Bone marrow (tissue), 2 donors: ENCODE measurements at regions not wholly inside any gene's neighbourhood (a gene's known extent, or its start where the extent isn't known, plus 50 kb on each side); places are given as distances from the start of the nearest gene placed in this dataset.
A peak's percentile ranks its signal among the peaks of the same experiment; 100 is the strongest.
"Not testable (repeated sequence)": the region's sequence is repeated elsewhere in the genome, so short reads cannot be mapped to it uniquely, and the experiment has no call there.

Experiments
- DNase-seq, 2 donors: peaks; one replicate each; lab custom pipeline; 2025; lab: John Stamatoyannopoulos, UW

DNA sequence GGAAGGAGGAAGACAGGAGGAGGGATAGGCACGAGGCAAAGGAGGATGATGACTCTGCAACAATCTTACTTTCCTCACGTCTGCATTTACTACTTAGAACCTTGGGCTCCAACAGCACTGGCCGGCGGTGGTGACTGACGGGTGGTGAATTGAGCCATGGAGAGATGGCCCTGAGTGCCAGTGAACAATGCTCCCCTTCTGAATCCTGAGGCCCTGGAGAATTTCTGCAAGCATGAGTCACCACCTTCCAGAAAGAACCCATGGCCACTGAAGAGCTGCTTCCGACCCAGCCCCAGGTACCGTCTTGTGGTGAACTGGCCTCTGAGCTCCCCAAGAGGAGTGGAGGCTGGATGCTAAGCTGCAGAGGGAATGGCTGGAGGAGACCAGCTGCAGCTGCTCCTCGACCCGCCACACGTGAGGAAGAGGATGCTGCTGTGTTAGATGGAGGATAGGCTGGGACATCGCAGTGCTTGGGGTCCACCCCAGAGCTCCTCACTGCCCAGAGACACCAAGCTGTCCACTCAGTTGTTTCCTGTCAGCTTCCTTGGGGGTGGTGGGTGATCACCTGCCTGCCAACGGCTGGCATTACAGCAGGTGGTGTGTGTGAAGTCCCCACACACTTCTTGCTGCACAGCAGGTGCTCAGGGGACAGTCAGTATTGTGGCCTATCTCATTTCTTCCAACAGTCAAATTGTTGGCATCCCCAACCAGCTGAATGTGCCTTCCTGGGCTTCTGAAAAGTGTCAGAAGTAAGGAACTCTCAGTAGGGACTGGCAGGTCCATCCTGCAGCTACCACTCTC is 186.5 kb upstream of the ID2 start:
- DNase-seq, result no peak

DNA sequence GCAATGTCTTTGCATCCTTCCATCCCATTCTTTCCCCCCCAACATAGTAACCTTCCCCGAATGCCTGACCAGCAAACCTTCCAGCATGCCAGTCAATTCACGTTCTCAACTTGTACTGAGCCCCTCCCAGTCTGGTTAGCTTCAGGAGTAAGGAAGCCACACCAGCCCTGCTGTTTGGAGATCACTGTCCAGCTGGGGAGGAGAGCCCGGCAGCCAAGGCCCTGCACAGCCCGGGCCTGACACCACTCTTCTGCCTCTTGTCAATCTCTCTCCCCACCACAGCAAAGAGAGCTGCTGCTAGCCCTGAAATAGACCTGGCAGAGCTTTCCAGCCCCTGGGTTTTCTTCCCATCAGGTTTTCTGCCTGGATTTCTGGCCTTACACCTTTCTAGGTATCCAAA is 185.8 kb upstream of the ID2 start:
- no peak for DNase-seq

DNA sequence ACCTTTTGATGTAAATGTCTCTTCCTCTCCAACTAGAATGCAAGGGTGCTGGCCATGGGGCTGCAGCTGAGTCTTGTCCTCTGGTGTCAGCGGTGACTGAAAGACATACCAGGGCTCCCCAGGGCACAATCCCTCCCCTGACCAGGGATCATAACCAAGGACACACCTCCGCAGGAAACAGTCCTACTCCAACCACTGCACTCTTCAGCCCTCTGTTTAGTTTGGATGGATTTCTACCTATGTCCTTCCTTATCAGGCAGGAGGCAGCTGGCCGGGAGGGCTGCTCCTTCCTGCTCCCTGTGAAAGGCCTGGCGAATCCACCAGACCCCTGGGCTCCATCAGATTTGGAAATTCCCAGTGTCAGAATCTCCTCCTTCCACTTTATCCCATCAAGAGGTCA is 185.2 kb upstream of the ID2 start:
- no peak for DNase-seq

DNA sequence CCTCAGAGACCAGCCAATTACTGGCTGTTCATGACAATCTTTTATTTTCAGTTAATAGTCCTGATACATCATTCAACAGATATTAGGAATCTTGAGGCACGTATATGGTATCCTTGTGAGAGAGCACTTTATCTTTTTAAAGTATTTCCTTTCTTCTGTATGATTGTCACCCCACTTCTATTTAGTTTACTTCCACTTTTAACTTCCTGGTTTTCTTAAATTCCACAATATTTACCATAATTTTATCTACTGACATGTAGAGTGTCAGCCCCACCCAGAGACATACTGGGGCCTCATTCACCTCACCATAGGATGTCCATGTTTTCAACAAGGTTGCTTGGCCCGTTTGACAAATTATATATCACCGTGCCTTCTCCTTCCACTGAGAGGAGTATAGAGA is 182.9 kb upstream of the ID2 start:
- peak in 1 of 2 donors; percentile 38 for DNase-seq

DNA sequence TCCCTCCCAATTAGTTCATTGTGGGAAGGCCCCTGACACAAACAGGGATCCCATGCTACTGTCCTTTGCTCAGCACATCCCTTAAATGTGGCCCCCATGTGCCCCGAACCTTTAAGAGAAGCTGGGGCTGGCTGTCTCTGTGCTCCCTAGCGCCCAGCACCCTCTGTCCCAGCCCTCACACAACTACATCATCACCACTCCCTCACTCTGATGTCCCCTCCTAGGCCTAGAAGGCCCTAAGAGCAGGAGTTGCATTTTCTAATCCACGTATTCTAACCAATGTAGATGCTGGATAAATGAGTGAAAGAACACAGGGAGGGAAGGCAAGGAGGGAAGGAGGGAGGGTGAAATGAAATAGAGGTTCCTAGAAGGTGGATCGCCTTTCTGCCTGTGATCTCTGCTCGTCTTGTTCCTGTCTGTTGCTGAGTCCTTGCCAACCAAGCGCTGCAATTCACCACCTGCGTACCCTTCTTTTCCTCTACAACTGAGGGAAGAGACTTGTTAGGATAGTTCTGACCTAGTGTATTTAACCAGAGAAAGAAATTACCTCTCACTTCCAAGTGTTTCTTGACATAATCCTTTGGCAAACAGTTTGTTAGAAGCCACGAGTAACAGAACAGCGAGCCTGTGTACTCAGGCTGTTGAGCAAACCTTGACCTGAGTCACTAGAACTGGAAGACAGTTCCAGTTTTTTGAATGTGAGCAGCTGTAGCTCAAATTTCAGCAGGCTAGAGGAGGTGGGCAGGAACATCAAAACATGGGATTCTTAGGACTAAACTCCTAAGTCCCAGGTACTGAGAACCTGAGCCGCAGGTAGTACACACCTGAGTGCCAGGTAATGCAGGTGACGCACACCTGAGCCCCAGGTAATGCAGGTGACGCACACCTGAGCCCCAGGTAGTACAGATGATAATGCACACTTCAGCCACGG is 181.5 kb upstream of the ID2 start:
- DNase-seq, result no peak

DNA sequence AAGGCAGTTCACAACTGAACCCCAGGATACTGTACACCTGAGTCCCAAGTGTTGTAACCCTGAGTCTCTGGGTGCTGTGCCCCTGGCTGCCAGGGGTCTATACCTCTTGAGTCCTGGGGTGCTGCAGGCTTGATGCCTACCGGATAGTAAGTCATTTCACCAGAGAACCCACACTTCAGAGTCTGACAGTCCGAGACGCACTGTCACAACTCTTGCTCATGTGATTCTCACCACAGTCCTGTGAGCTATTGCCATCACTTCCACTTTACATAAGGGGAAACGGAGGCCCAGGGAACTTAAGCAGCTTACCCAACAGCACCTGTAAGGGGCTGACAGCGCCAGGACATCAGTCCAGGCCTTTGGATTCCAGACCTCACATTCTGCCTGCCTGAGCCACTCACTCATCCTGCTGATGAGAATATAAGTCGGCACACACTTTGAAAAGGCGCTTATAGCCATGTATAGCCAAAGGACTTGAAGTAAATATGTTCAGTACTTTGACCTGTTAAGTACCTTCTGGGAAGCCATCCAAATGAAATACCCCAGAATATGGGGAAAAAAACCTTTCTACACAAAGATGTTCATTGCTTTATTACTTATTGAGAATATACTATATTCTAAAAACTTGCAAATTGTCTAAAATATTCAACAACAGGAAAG is 180.7 kb upstream of the ID2 start:
- no peak for DNase-seq

DNA sequence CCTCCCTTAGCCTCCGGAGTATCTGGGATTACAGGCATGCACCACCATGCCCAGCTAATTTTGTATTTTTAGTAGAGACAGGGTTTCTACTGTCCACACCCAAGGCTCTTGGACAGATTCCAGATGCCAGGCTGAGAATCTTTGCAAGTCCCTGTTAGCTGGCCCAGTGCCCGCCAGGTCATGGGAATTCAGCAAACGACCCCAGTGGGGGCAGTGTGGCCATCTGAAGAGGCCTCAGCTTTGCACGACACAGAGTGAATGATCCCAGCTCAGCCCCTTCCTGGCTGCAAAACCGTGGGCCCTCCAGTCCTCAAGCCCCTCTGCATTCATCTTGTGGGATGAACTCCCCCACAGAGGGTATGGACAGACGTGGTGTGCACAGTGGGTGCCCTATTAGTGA is 179.5 kb upstream of the ID2 start:
- no peak for DNase-seq

DNA sequence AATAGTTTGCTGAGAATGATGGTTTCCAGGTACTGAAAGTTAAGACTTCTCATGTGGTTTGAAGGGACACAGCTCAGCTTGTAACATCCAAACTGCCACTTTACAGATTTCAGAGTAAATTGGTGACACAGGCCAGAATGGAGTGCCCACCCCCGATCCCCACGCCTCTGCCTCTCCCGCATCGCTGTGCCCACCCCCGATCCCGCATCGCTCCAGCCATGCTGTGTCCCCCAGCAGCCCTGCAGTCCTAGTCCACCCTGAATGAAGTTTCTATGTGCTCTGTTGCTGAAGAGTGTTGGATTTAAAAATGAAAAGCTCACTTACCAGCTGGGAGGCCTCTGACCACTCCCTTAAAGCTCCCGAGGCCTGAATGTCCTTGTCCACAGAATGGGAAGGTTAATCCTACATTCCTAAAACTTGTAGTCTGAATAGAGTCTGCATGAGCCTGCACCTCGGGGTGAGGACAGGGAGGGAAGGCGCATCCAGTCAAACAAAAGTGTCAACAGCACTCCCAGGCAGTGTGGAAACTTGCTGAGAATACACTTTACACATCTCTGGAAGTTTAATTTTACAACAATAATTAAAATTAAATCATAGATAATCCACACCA is 176.4 kb upstream of the ID2 start:
- no peak for DNase-seq

DNA sequence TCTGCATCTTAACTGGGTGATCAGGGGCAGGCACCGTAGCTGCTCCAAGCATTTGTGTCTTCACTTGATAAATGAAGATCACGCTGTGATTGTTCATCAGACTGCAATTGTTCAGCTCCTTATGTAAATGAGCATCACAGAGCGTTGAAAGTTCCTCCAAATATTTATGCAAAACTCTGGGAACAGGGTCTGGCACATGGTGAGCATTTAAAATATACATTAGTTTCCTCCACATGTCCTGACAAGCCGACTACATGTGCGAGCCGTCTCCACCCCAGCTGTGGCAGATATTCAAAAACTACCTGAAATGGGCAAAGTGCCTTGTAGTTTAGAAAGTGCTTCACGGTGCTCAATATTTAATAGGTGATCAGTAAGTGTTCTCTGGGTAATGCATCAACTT is 175.1 kb upstream of the ID2 start:
- DNase-seq, result no peak

DNA sequence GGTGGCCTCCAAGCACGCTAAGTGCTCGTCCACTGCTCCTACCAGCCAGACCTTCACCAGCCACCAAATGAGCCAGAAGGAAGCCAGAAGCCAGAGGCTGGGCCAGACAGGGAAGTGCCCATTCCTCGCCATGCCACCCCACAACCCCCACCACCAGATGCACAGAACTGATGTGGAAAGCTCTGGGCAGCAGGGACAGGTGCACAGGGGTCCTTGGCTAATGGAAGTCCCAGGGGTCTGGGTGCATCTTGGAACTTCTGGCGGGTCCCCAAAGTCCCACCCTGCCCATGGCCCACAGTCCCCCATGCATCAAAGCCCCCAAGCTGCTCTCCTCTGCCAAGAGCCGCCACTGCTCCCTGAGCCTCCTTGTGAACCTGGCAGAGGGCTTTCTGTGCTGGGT is 173.1 kb upstream of the ID2 start:
- DNase-seq, result no peak

DNA sequence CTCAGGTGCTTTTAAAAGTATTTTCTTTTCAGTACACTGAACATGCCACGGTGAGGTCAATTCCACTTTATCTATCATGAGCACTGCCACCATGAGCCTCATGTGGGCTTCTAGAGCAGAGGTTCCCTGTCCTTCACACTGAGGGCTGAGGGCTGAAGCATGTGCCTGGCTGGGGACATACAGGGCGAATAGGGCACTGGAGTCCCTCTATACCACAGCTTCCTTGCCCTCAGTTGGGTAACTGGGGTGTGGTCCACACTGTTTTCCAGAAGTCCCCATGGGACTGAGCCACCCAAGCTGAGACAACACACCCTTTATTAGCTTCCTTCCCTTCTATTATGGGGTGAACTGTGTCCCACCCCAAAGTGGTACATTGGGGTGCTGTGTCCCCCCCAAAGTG is 172.2 kb upstream of the ID2 start:
- no peak for DNase-seq

DNA sequence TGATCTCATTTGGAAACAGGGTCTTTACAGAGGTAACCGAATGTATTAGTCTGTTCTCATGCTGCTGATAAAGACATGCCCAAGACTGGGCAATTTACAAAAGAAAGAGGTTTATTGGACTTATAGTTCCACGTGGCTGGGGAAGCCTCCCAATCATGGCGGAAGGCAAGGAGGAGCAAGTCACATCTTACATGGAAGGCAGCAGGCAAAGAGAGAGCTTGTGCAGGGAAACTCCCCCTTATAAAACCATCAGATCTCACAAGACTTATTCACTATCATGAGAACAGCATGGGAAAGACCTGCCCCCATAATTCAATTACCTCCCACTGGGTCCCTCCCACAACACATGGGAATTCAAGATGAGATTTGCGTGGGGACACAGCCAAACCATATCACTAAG is 171.8 kb upstream of the ID2 start:
- DNase-seq, result not testable (repeated sequence)

DNA sequence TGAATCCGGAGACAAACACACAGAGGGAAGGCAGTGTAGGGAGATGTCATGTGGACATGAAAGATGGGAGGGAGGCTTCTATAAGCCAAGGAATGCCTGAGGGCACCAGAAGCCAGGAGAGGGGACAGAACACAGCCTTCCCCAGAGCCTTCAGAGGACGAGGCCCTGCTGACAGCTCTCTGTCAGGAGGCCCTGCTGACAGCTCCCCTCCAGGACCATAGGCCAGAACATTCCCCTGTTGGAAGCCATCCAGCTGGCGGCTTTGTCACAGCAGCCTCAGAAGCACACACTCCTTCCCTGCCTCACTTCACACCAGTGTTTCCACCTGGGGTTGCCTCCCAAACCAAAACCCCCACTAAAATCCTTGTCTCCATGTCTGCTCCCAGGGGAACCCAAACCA is 171.3 kb upstream of the ID2 start:
- DNase-seq, result no peak

DNA sequence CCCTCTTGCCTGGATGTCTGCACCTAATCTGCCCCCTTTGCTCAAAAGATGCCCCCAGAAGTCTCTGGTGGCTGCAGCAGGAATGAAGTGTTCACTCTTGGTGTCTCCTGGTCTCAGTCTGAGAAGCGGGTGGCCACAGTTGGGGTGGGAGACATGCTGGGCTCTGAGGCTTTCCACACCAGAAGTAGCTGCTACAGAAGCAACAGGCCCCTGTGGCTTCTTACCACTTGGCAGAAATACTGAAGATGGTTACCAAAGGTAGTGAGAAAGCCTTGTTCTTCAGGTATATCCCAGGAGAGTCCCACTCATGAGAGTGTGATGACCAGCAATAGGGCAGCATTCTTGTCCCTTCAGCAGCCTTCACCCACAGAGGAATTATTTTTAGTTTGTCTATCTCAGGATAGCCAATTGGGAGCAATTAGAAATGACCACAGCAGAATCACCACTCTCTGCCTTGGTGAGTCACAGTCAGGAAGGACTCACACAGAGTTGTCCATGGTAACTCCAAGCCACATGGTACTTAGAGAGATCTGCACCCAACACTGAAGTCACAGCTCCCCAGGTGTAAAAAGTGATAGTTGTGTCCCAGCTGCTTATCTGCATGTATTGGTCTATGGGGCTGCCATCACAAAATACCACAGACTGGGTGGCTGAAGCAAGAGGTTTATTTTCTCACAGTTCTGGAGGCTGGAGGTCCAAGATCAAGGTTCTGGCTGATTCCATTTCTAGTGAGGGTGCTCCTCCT is 169.8 kb upstream of the ID2 start:
- DNase-seq, result no peak

DNA sequence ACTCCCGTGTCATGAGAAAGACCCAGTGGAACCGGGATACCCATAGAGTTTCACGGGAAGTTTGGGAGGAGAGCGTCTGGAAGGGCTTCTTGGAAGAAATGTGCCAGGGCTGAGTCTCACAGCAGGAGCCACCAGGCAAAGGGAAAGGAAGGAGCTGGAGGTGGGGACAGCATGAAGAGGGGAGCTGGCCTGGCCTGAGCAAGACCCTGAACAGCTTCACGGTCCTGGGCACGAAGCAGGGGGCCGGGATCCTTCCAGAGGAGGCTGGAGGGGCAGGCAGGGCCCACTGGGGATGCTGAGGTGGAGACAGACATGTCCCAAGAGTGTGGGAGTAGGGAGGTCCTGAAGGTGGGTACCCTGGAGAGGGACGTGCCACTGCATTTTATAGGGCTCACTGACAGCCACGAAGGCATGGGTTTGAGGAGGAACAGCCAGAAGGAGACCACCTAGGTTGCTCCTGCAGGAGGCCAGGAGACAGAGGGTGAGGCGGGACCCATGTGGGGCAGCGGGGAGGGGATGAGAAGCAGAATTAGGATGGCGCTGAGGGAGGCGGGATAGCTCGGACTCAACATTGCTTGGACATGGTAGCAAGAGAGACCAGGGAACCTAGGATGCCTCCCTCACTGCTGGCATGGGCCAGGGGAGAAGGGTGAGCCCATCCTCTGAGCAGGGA is 168.1 kb upstream of the ID2 start:
- DNase-seq, result no peak

DNA sequence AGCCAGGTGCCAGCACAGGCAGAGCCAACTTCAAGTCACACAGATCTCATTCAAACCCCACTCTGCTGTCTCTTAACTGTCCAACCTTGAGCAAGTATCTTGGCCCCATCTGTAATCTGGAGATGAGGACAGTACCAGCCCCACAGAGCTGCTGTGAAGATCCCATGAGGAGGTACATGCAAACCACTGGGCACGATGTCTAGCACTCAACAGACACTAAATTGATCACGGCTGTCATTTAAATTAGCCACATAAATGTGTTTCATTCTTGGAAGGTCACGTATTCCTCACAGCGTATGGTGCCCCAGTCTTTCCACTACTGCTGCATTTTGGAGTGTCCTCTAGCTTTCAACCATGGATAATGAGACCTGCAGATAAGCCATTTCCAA is 167.6 kb upstream of the ID2 start:
- DNase-seq, result no peak

DNA sequence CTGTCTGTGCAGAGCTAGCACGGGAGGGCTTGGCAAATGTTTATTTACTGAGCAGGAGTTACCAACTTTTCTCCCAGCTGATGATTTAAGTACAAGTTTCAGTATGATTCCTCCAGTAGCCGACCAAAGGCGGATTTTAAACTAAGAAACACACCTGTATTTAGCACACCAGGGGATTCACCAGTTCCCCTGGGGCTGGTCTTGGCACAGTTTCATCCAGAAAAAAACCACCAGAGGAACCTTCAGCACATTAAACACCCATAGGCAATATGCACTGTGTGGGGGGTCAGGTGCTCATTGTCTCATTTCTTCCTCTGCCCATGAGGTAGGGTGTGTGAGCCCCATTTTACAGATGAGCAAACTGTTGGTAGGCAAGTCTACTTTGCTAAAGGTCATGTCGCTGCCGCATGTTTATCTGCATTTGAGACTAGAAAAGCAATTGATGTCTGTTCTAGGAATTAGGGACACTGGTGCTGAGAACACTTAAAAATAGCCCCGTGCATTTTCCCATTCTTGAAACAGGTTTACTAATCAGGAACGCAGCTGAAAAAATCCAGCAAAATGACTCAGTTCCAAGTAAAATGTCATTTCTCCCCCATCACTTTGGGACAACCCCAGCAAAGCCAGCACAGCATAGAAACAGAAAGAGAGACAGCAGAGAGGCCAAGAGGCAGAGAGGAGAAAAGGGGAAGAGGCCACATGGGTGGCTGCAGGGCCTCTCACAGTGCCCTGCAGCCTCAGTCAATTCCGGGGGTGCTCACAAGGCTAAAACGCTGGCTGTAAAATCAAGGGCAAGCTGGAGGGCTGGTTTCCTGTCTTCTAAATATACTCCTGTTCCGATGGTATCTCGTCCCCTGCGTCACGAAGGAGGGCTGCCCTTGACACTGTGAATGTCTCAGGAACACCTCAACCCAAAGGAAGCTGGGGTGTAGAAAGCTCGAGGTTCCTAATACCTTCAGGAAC is 166.8 kb upstream of the ID2 start:
- peak; percentile 35 to 98 for DNase-seq

DNA sequence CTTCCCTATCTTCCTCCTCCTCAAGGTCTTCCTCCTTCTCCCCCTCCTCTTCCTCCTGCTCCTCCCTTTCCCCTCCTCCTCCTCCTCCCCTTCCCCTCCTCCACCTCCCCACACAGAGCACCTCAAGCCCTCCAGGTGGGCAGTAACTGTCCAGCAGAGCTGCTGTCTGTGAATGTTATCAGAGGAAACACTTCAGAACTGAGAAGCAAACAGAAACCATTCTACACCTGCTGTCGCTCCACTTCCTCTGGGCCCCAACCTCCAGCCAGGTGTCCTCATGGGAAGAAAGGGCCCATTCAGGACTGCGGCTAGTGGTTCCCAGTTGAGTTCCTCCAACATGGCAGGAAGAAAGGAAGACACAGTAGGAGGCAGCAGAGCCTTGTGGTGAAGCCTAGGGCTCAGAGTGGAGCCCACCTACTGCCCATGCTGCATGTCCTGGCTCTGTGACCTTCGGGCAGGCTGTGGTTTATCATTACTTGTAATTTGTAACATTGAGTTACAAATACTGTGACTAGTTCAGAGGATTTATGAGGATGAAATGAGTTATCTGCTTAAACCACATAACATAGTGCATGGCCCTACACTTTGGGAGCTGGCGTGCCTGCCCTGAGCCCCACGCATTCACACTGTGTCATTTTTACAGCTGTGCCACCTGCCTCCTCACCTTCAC is 165.9 kb upstream of the ID2 start:
- no peak for DNase-seq

DNA sequence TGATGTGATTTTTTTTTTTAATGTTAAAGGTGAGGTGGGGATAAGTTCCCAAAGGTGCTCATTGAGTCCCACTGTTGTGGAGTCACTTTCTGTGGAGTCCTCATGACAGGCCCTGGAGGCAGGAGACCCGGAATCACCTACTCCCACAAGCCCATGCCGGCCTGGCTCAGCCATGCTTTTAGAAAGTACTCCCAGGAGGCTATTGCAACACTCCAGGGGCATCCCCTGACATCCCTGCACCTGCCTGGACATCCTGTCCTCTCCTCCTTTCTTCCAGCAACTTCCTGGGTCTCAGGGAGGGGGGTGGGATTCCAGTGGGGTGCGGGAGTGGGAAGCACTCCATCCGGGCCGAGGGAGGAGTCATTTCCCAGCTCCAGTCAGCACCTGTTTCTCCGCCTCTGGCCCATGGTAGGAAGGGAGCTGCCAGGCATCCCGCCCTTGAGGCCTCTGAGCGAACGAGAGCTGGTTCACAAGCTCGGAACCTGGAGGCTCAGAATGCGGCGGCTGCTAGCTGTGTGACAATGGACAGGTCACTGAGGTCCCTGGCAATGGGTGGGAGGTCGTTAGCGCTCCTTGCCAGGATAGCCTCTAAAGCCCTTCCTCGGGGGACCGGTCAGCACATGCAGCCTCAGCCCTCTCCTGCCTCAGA is 163.9 kb upstream of the ID2 start:
- DNase-seq, result no peak
